SHP77 (cell line): ENCODE measurements at regions not wholly inside any gene's neighbourhood (a gene's known extent, or its start where the extent isn't known, plus 50 kb on each side); places are given as distances from the start of the nearest gene placed in this dataset.

Experiments
- DNase-seq, 2 experiments: peaks; one replicate each; lab custom pipeline; 2025; lab: John Stamatoyannopoulos, UW

- DNase-seq = no peak
These were observed 370.5 kb upstream of the RSPO3 start for GRCh38 chr6:126747728-126748540.

GRCh38 chr6:126753606-126754005 is 364.9 kb upstream of the RSPO3 start:
- DNase-seq = no peak

GRCh38 chr6:126761854-126762253 is 356.6 kb upstream of the RSPO3 start:
- DNase-seq = no peak

- DNase-seq = no peak
These were observed 354.4 kb upstream of the RSPO3 start for GRCh38 chr6:126764104-126764503.

GRCh38 chr6:126764671-126765070 is 353.8 kb upstream of the RSPO3 start:
- no peak for DNase-seq

- DNase-seq = no peak
These were observed 351.7 kb upstream of the RSPO3 start for GRCh38 chr6:126766820-126767219.

- DNase-seq = no peak
These were observed 350.8 kb upstream of the RSPO3 start for GRCh38 chr6:126767711-126768110.

- no peak for DNase-seq
These were observed 348.3 kb upstream of the RSPO3 start for GRCh38 chr6:126770176-126770575.

GRCh38 chr6:126773112-126773805 is 345.2 kb upstream of the RSPO3 start:
- DNase-seq = no peak

GRCh38 chr6:126779331-126779730 is 339.1 kb upstream of the RSPO3 start:
- DNase-seq = no peak

- DNase-seq = no peak
These were observed 336.9 kb upstream of the RSPO3 start for GRCh38 chr6:126781582-126781981.

GRCh38 chr6:126784161-126784790 is 334.2 kb upstream of the RSPO3 start:
- no peak for DNase-seq

- no peak for DNase-seq
These were observed 332.2 kb upstream of the RSPO3 start for GRCh38 chr6:126786262-126786661.

- no peak for DNase-seq
These were observed 330.8 kb upstream of the RSPO3 start for GRCh38 chr6:126787635-126788034.

GRCh38 chr6:126788861-126789365 is 329.6 kb upstream of the RSPO3 start:
- no peak for DNase-seq

GRCh38 chr6:126792340-126793085 is 326.0 kb upstream of the RSPO3 start:
- no peak for DNase-seq

GRCh38 chr6:126795161-126795560 is 323.3 kb upstream of the RSPO3 start:
- no peak for DNase-seq

GRCh38 chr6:126797981-126798380 is 320.5 kb upstream of the RSPO3 start:
- no peak for DNase-seq

GRCh38 chr6:126803769-126804168 is 314.7 kb upstream of the RSPO3 start:
- DNase-seq = no peak

GRCh38 chr6:126804332-126805064 is 314.0 kb upstream of the RSPO3 start:
- peak; percentile 37 to 40 for DNase-seq

GRCh38 chr6:126805861-126806260 is 312.6 kb upstream of the RSPO3 start:
- no peak for DNase-seq
